ENCODE measurements at regions not wholly inside any gene's neighbourhood (a gene's known extent, or its start where the extent isn't known, plus 50 kb on each side); places are given as distances from the start of the nearest gene placed in this dataset.

DNA sequence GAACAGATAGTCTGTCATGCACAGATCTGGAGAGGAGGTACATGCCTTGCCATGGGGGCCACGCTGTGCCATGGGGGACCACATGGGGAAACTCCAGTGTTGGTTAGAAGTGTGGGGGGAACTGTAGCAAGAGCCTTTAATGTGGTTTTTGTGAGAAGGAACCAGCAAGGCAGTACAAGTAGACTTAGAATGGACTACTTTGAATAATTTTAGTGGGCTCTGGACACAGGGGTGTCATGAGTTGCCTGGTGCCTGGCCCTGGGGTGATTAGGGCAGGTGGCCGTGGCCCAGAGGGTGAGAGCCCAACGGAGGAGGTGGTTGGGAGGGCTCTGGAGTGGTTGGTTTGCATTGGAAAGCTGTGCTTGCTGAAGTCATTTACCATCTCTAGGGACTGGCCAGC, 77.2 kb downstream of the CXCL12 start:
- TF ChIP-seq CTCF (IDR thresholded peaks at IDR 0.05) (no peak), POLR2A (IDR thresholded peaks at IDR 0.05) (no peak)

Measured in tibial nerve (tissue), 3 donors.